ENCODE measurements at regions not wholly inside any gene's neighbourhood (a gene's known extent, or its start where the extent isn't known, plus 50 kb on each side); places are given as distances from the start of the nearest gene placed in this dataset.
"Not testable (repeated sequence)": the region's sequence is repeated elsewhere in the genome, so short reads cannot be mapped to it uniquely, and the experiment has no call there.

DNA sequence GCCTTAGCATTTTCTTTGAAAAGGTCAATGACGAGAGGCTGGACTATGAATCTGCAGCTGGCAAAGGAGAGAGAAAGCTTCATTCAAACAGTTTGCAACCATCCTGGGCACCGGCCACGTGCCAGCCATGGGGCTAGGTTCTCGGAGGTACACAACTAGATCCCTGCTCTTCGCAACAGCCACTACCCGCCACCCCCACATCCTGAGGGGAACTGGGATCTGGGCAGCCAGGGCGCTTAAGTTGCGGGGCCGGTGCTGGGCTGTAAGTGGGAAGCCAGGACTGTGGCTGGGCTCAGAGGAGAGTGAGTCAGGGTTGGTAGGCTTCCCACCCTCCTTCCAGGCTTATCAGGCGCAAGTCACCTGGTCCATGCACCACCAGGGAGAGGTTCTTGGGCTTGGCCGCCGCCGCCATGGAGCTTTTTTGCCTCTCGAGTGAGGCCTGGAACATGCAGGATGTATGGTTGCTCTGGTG lies 95.0 kb upstream of the TERB2 start:
- POLR2A ChIA-PET (ENCODE audit: unreplicated experiment) = no interaction called here
- H3K9ac ChIP-seq (ENCODE audit: low read length) = no peak overlapping the region
- H3K9me3 ChIP-seq (ENCODE audit: low read length) = no peaks in the 10 kb centered on the region
- H3F3A ChIP-seq (ENCODE audit: low read length, unreplicated experiment) = no peaks in the 10 kb centered on the region
- intact Hi-C loops (cut with micrococcal nuclease) = no loop called here
- H3K79me2 ChIP-seq (ENCODE audit: low read length) = no peaks in the 10 kb centered on the region
- H3K4me3 ChIP-seq (ENCODE audit: low read length) = no peak overlapping the region
- H3K9me2 ChIP-seq (replicated peaks; ENCODE audit: low read length) = no peaks in the 10 kb centered on the region
- H3K36me3 ChIP-seq (ENCODE audit: low read depth, low read length) = no peaks in the 10 kb centered on the region
- DNase-seq (no peak), ATAC-seq (no peak)
- H3K27ac ChIP-seq (ENCODE audit: low read length) = no peak overlapping the region
- no peaks in the 10 kb centered on the region for H3K4me1 ChIP-seq (ENCODE audit: insufficient read depth, low read length)
- BruUV-seq (replicated peaks) = no TSS peak
- H2AFZ ChIP-seq (ENCODE audit: low read length) = no peak overlapping the region
- no peak overlapping the region for H3K4me2 ChIP-seq (ENCODE audit: low read length)
- no peak for TF ChIP-seq EZH2phosphoT487 (IDR thresholded peaks at IDR 0.05; ENCODE audit: borderline replicate concordance, low read length)
- TF ChIP-seq, protein P1, sequence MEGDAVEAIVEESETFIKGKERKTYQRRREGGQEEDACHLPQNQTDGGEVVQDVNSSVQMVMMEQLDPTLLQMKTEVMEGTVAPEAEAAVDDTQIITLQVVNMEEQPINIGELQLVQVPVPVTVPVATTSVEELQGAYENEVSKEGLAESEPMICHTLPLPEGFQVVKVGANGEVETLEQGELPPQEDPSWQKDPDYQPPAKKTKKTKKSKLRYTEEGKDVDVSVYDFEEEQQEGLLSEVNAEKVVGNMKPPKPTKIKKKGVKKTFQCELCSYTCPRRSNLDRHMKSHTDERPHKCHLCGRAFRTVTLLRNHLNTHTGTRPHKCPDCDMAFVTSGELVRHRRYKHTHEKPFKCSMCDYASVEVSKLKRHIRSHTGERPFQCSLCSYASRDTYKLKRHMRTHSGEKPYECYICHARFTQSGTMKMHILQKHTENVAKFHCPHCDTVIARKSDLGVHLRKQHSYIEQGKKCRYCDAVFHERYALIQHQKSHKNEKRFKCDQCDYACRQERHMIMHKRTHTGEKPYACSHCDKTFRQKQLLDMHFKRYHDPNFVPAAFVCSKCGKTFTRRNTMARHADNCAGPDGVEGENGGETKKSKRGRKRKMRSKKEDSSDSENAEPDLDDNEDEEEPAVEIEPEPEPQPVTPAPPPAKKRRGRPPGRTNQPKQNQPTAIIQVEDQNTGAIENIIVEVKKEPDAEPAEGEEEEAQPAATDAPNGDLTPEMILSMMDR (conservative IDR thresholded peaks at IDR 0.05; ENCODE audit: low read depth, low read length) = no peak
- TF ChIP-seq EZH2 (IDR thresholded peaks at IDR 0.05; ENCODE audit: low read length, unreplicated experiment) = no peak
- peaks cover 6% of the 10 kb centered on the region; the same call in 1 of the 2 replicates for H3K27me3 ChIP-seq (ENCODE audit: low read length)
- H4K20me1 ChIP-seq (ENCODE audit: low read length) = no peaks in the 10 kb centered on the region
- CTCF ChIA-PET = no interaction called here

DNA sequence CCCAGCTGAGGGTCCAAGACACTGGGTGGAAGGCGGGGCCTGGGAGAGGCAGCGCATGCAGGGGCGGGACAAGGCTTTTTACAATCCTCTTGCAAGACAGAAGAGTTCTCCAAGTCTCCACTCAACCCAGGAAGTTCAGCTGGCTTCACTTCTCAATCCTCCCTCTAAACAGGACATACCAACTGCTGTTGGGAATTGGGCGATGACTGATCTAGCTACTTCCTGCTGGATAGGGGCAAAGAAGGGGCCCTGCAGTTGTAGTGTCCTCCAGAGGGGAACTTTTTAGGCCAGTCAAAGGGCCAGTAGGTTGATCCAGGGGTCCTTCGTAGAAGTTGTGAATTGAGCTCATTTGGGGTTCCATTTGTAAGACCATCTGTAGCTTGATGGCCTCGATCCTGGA lies 94.6 kb upstream of the TERB2 start:
- H3K79me2 ChIP-seq (ENCODE audit: low read length) = no peaks in the 10 kb centered on the region
- H3K27me3 ChIP-seq (ENCODE audit: low read length) = peaks cover 11% of the 10 kb centered on the region; the same call in 1 of the 2 replicates
- no peaks in the 10 kb centered on the region for H3K4me1 ChIP-seq (ENCODE audit: insufficient read depth, low read length)
- H3K9me2 ChIP-seq (replicated peaks; ENCODE audit: low read length) = no peaks in the 10 kb centered on the region
- H3K27ac ChIP-seq (ENCODE audit: low read length) = no peak overlapping the region
- DNase-seq (no peak), ATAC-seq (no peak)
- no peaks in the 10 kb centered on the region for H3K36me3 ChIP-seq (ENCODE audit: low read depth, low read length)
- no peak overlapping the region for H3K4me2 ChIP-seq (ENCODE audit: low read length)
- no peak overlapping the region for H2AFZ ChIP-seq (ENCODE audit: low read length)
- intact Hi-C loops (cut with micrococcal nuclease) = no loop called here
- no TSS peak for BruUV-seq (replicated peaks)
- no peaks in the 10 kb centered on the region for H3K9me3 ChIP-seq (ENCODE audit: low read length)
- no peaks in the 10 kb centered on the region for H4K20me1 ChIP-seq (ENCODE audit: low read length)
- no peak overlapping the region for H3K9ac ChIP-seq (ENCODE audit: low read length)
- CTCF ChIA-PET = no interaction called here
- H3K4me3 ChIP-seq (ENCODE audit: low read length) = no peak overlapping the region
- TF ChIP-seq EZH2phosphoT487 (IDR thresholded peaks at IDR 0.05; ENCODE audit: borderline replicate concordance, low read length) (no peak), EZH2 (IDR thresholded peaks at IDR 0.05; ENCODE audit: low read length, unreplicated experiment) (no peak)
- TF ChIP-seq, protein P1 (conservative IDR thresholded peaks at IDR 0.05; ENCODE audit: low read depth, low read length) = no peak
- POLR2A ChIA-PET (ENCODE audit: unreplicated experiment) = no interaction called here
- no peaks in the 10 kb centered on the region for H3F3A ChIP-seq (ENCODE audit: low read length, unreplicated experiment)

DNA sequence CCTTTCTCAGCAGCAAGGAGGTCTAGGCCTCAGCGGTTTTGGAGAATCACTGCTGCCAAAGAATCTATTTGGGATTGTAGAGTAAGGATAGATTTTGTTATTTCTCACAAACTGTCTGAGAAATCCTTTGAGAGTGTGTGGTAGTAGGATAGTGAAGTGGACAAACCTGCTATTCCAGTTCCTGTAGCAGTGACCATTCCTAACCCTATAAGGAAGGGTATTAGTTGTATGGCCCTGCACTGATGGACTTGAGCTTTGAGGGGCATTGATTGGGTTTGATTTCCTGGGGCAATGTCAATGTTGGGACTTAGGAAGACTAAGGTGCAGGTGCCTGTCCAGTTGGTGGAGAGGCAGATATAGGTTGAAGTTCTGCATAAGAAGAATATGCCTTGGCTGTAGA lies 93.6 kb upstream of the TERB2 start:
- H2AFZ ChIP-seq (ENCODE audit: low read length); H3K4me3 ChIP-seq (ENCODE audit: low read length); BruUV-seq (replicated peaks); CTCF ChIA-PET; POLR2A ChIA-PET (ENCODE audit: unreplicated experiment); intact Hi-C loops (cut with micrococcal nuclease); H3K9ac ChIP-seq (ENCODE audit: low read length); H3K4me2 ChIP-seq (ENCODE audit: low read length); ATAC-seq; H3K9me3 ChIP-seq (ENCODE audit: low read length); H4K20me1 ChIP-seq (ENCODE audit: low read length); H3K27ac ChIP-seq (ENCODE audit: low read length); H3K79me2 ChIP-seq (ENCODE audit: low read length); H3K4me1 ChIP-seq (ENCODE audit: insufficient read depth, low read length); H3F3A ChIP-seq (ENCODE audit: low read length, unreplicated experiment); H3K9me2 ChIP-seq (replicated peaks; ENCODE audit: low read length); H3K36me3 ChIP-seq (ENCODE audit: low read depth, low read length): not testable (repeated sequence)
- DNase-seq = peak; percentile 35
- peaks cover 11% of the 10 kb centered on the region; the same call in 1 of the 2 replicates for H3K27me3 ChIP-seq (ENCODE audit: low read length)

DNA sequence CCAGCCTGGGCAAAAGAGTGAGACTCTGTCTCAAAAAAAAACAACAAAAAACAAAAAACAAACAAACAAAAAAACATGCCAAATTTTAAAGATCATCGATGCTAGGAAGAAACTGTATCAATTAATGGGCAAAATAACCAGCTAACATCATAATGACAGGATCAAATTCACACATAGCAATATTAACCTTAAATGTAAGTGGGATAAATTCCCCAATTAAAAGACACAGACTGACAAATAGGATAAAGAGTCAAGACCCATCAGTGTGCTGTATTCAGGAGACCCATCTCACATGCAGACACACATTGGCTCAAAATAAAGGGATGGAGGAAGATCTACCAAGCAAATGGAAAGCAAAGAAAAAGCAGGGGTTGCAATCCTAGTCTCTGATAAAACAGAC lies 88.4 kb upstream of the TERB2 start:
- H3K4me2 ChIP-seq (ENCODE audit: low read length); POLR2A ChIA-PET (ENCODE audit: unreplicated experiment); H3K9ac ChIP-seq (ENCODE audit: low read length); DNase-seq; H4K20me1 ChIP-seq (ENCODE audit: low read length); H3K27ac ChIP-seq (ENCODE audit: low read length); CTCF ChIA-PET; H3K9me3 ChIP-seq (ENCODE audit: low read length); H2AFZ ChIP-seq (ENCODE audit: low read length); H3K79me2 ChIP-seq (ENCODE audit: low read length); H3K4me3 ChIP-seq (ENCODE audit: low read length); ATAC-seq; H3K9me2 ChIP-seq (replicated peaks; ENCODE audit: low read length); H3F3A ChIP-seq (ENCODE audit: low read length, unreplicated experiment); BruUV-seq (replicated peaks); intact Hi-C loops (cut with micrococcal nuclease); H3K4me1 ChIP-seq (ENCODE audit: insufficient read depth, low read length); H3K36me3 ChIP-seq (ENCODE audit: low read depth, low read length): not testable (repeated sequence)
- H3K27me3 ChIP-seq (ENCODE audit: low read length) = peaks cover 11% of the 10 kb centered on the region; the same call in 1 of the 2 replicates

DNA sequence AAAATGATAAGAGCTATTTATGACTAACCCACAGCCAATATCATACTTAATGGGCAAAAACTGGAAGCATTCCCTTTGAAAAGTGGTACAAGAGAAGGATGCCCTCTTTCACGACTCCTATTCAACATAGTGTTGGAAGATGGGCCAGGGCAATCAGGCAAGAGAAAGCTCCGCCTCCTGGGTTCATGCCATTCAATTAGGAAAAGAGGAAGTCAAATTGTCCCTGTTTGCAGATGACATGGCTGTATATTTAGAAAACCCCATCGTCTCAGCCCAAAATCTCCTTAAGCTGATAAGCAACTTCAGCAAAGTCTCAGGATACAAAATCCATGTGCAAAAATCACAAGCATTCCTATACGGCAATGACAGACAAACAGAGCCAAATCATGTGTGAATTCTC lies 86.4 kb upstream of the TERB2 start:
- H3K79me2 ChIP-seq (ENCODE audit: low read length); H3K9ac ChIP-seq (ENCODE audit: low read length); H3K27ac ChIP-seq (ENCODE audit: low read length); ATAC-seq; H3K36me3 ChIP-seq (ENCODE audit: low read depth, low read length); DNase-seq; CTCF ChIA-PET; H3K4me2 ChIP-seq (ENCODE audit: low read length); H3K4me1 ChIP-seq (ENCODE audit: insufficient read depth, low read length); H3K9me2 ChIP-seq (replicated peaks; ENCODE audit: low read length); POLR2A ChIA-PET (ENCODE audit: unreplicated experiment); intact Hi-C loops (cut with micrococcal nuclease); H3F3A ChIP-seq (ENCODE audit: low read length, unreplicated experiment); H3K4me3 ChIP-seq (ENCODE audit: low read length); BruUV-seq (replicated peaks); H4K20me1 ChIP-seq (ENCODE audit: low read length); H2AFZ ChIP-seq (ENCODE audit: low read length); H3K9me3 ChIP-seq (ENCODE audit: low read length): not testable (repeated sequence)
- H3K27me3 ChIP-seq (ENCODE audit: low read length) = peaks cover 11% of the 10 kb centered on the region; the same call in 1 of the 2 replicates

All from PC-3 (cell line).